Thyroid gland (tissue), 4 donors: ENCODE measurements at regions not wholly inside any gene's neighbourhood (a gene's known extent, or its start where the extent isn't known, plus 50 kb on each side); places are given as distances from the start of the nearest gene placed in this dataset.

ENCODE experiments used
- CTCF ChIP-seq, 6 experiments: fragments of 200-600 bp in 3 of 6; fragments of 450-650 bp in 3 of 6; sonication (generic) in 3 of 6; IDR thresholded peaks; one replicate each; pipeline ENCODE4 v1.5.1; 2016 to 2019; ENCODE audit warnings: antibody characterized with exemption in 6 of 6, mild to moderate bottlenecking in 2 of 6, inconsistent platforms in 1 of 6, moderate library complexity in 1 of 6
- POLR2A ChIP-seq, 2 donors: fragments of 450-650 bp; IDR thresholded peaks; one replicate each; pipeline ENCODE4 v1.6.1; 2017; ENCODE audit warnings: antibody characterized with exemption in 2 of 2, mild to moderate bottlenecking in 2 of 2, moderate library complexity in 1 of 2

- TF ChIP-seq POLR2A (IDR thresholded peaks at IDR 0.05) (no peak), CTCF (IDR thresholded peaks at IDR 0.05) (no peak)
These were observed 135.1 kb downstream of the PCDH7 start for GRCh38 chr4:30855232-30855631.
